ENCODE measurements at regions not wholly inside any gene's neighbourhood (a gene's known extent, or its start where the extent isn't known, plus 50 kb on each side); places are given as distances from the start of the nearest gene placed in this dataset.

- TF ChIP-seq CTCF (IDR thresholded peaks at IDR 0.05): no peak
- TF ChIP-seq POLR2A (IDR thresholded peaks at IDR 0.05): no peak
These were observed 66.3 kb upstream of the BBX start for GRCh38 chr3:107456501-107456900.

All from thyroid gland (tissue), 4 donors.